ENCODE measurements at regions not wholly inside any gene's neighbourhood (a gene's known extent, or its start where the extent isn't known, plus 50 kb on each side); places are given as distances from the start of the nearest gene placed in this dataset.

DNA sequence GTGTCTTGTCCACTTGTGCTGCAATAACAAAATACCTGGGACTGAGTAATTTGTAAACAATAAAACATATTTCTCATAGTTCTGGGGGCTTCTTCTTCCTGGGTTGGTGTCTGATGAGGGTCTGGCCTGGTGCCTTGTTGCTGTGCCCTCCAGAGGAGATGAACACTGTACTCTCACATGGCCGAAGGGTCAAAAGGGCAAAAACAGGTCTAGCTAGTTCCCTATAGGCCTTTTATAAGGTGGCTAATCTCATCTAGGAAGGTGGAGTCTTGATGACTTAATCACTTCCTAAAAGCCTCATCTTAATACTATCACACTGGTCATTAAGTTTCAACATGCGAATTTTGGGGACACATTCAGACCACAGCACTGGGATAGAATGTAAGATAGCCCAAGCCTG lies 228.4 kb downstream of the TLE3 start:
- Histone ChIP-seq H3K4me2 (ENCODE audit: low read length) (no peak overlapping the region), H3K27me3 (ENCODE audit: control insufficient read depth, low read length) (no peaks in the 10 kb centered on the region), H4K20me1 (ENCODE audit: control insufficient read depth, insufficient read depth, low read depth, low read length) (no peaks in the 10 kb centered on the region), H3K4me3 (ENCODE audit: low read length) (no peak overlapping the region), H3K36me3 (ENCODE audit: control insufficient read depth, low read length) (no peaks in the 10 kb centered on the region), H3F3A (ENCODE audit: control insufficient read depth, insufficient read depth) (no peaks in the 10 kb centered on the region), H3K9me3 (ENCODE audit: control insufficient read depth, insufficient read depth, low read length) (peaks cover 17% of the 10 kb centered on the region; the same call in 1 of the 2 replicates), H3K4me1 (ENCODE audit: control insufficient read depth, low read length) (peaks cover 40% of the 10 kb centered on the region), H3K79me2 (ENCODE audit: control insufficient read depth, low read length) (no peaks in the 10 kb centered on the region), H3K27ac (ENCODE audit: low read depth, low read length) (no peak overlapping the region), H3K9me2 (replicated peaks; ENCODE audit: control insufficient read depth, low read length) (no peaks in the 10 kb centered on the region)
- TF ChIP-seq, protein P1, sequence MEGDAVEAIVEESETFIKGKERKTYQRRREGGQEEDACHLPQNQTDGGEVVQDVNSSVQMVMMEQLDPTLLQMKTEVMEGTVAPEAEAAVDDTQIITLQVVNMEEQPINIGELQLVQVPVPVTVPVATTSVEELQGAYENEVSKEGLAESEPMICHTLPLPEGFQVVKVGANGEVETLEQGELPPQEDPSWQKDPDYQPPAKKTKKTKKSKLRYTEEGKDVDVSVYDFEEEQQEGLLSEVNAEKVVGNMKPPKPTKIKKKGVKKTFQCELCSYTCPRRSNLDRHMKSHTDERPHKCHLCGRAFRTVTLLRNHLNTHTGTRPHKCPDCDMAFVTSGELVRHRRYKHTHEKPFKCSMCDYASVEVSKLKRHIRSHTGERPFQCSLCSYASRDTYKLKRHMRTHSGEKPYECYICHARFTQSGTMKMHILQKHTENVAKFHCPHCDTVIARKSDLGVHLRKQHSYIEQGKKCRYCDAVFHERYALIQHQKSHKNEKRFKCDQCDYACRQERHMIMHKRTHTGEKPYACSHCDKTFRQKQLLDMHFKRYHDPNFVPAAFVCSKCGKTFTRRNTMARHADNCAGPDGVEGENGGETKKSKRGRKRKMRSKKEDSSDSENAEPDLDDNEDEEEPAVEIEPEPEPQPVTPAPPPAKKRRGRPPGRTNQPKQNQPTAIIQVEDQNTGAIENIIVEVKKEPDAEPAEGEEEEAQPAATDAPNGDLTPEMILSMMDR (IDR thresholded peaks at IDR 0.05; ENCODE audit: low read depth, low read length, poor library complexity, severe bottlenecking), result no peak
- TF ChIP-seq EZH2phosphoT487 (IDR thresholded peaks at IDR 0.05; ENCODE audit: borderline replicate concordance, low read length), result no peak

DNA sequence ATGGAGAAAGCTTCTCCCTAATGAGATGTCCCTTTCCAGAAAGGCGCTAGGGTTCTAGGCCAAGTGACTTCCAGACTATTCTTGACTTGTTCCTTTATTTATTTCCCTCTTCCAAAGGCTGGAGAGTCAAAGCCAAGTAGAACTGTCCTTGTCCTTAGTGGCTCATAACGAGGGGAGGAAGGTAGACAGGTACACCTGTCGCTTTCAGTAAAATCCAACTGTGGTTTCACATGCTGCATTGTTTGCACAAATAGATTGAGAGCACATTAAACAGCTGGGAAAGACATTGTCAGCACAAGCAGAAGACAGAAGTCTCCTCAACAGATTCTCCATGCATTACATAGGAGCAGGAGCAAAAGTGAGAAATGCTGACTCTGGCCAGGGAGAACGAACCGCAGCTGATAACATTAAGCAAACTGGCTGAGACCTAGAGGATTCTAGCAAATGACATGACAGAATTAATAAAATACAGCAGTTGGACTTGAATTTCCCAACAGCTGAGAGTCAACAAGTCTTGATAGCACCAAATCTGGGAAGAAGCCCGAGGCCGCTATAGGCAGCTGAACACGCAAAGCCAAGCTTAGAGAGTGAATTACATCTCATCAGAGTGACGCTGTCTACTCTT lies 227.7 kb downstream of the TLE3 start:
- H3K27ac ChIP-seq (ENCODE audit: low read depth, low read length), result no peak overlapping the region

DNA sequence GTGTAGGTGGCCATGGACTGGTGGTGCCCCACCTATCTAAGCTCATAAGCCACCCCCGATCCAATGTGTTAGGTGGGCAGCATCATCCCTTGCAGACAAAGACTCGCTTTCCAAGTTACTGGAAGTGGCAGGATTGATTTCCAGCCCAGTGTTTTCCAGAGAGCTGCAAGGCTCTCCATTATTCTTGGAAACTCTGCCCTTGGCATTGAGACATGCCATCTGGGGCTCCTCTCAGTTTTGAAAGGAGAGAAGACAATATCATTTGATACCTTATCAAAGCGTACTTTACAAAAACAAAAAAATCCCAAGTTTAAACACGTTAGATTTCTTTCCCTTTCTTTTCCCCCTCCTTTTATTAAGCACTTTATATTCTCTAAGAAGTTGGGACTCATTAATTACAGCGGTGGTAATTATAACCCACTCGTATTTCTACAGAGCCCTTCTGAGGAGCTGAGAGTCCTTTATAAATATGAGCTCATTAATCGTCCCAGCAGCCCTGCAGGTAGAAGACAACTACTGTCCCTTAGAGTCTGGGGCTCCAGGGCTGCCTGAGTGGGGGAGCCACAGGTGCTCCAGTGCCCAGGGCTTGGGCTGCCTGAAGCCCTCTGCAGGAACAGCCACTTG lies 226.1 kb downstream of the TLE3 start:
- H3K27me3 ChIP-seq (ENCODE audit: control insufficient read depth, low read length), result no peaks in the 10 kb centered on the region
- no peaks in the 10 kb centered on the region for H3K79me2 ChIP-seq (ENCODE audit: control insufficient read depth, low read length)
- no peaks in the 10 kb centered on the region for H3K9me2 ChIP-seq (replicated peaks; ENCODE audit: control insufficient read depth, low read length)
- H3K4me2 ChIP-seq (ENCODE audit: low read length), result no peak overlapping the region
- no peak overlapping the region for H3K27ac ChIP-seq (ENCODE audit: low read depth, low read length)
- H3K4me1 ChIP-seq (ENCODE audit: control insufficient read depth, low read length), result peaks cover 20% of the 10 kb centered on the region
- TF ChIP-seq EZH2phosphoT487 (IDR thresholded peaks at IDR 0.05; ENCODE audit: borderline replicate concordance, low read length), result no peak
- TF ChIP-seq, protein P1 (IDR thresholded peaks at IDR 0.05; ENCODE audit: low read depth, low read length, poor library complexity, severe bottlenecking), result no peak
- no peak overlapping the region for H3K4me3 ChIP-seq (ENCODE audit: low read length)
- H3K9me3 ChIP-seq (ENCODE audit: control insufficient read depth, insufficient read depth, low read length), result peaks cover 16% of the 10 kb centered on the region; the same call in 1 of the 2 replicates
- no peaks in the 10 kb centered on the region for H3F3A ChIP-seq (ENCODE audit: control insufficient read depth, insufficient read depth)
- H3K36me3 ChIP-seq (ENCODE audit: control insufficient read depth, low read length), result no peaks in the 10 kb centered on the region
- H4K20me1 ChIP-seq (ENCODE audit: control insufficient read depth, insufficient read depth, low read depth, low read length), result no peaks in the 10 kb centered on the region

More for the DNA sequence above, 227.7 kb downstream of the TLE3 start:
- Histone ChIP-seq H3K4me3 (ENCODE audit: low read length) (no peak overlapping the region), H4K20me1 (ENCODE audit: control insufficient read depth, insufficient read depth, low read depth, low read length) (no peaks in the 10 kb centered on the region), H3K4me2 (ENCODE audit: low read length) (no peak overlapping the region), H3K9me2 (replicated peaks; ENCODE audit: control insufficient read depth, low read length) (no peaks in the 10 kb centered on the region), H3K4me1 (ENCODE audit: control insufficient read depth, low read length) (peaks cover 36% of the 10 kb centered on the region), H3F3A (ENCODE audit: control insufficient read depth, insufficient read depth) (no peaks in the 10 kb centered on the region), H3K9me3 (ENCODE audit: control insufficient read depth, insufficient read depth, low read length) (peaks cover 16% of the 10 kb centered on the region; the same call in 1 of the 2 replicates), H3K36me3 (ENCODE audit: control insufficient read depth, low read length) (no peaks in the 10 kb centered on the region), H3K27me3 (ENCODE audit: control insufficient read depth, low read length) (no peaks in the 10 kb centered on the region), H3K79me2 (ENCODE audit: control insufficient read depth, low read length) (no peaks in the 10 kb centered on the region)
- TF ChIP-seq, protein P1 (IDR thresholded peaks at IDR 0.05; ENCODE audit: low read depth, low read length, poor library complexity, severe bottlenecking), result no peak
- TF ChIP-seq EZH2phosphoT487 (IDR thresholded peaks at IDR 0.05; ENCODE audit: borderline replicate concordance, low read length), result no peak

Data from DOHH2 (cell line).